Ishikawa (cell line): ENCODE measurements at regions not wholly inside any gene's neighbourhood (a gene's known extent, or its start where the extent isn't known, plus 50 kb on each side); places are given as distances from the start of the nearest gene placed in this dataset.

Source experiments
- EGR1 ChIP-seq: IDR thresholded peaks from 2 replicates; pipeline ENCODE4 v1.6.1; 2012
- EP300 ChIP-seq: IDR thresholded peaks from 2 replicates; pipeline ENCODE4 v1.6.1; 2012; ENCODE audit warnings: borderline replicate concordance
- MAX ChIP-seq: IDR thresholded peaks from 2 replicates; pipeline ENCODE4 v1.6.1; 2012
- NFIC ChIP-seq: IDR thresholded peaks from 2 replicates; pipeline ENCODE4 v1.6.1; 2012
- RAD21 ChIP-seq: IDR thresholded peaks from 2 replicates; pipeline ENCODE4 v1.6.1; 2012; ENCODE audit warnings: low read depth
- REST ChIP-seq: IDR thresholded peaks from 2 replicates; pipeline ENCODE4 v1.6.1; 2012; ENCODE audit warnings: low read depth, mild to moderate bottlenecking
- TAF1 ChIP-seq: IDR thresholded peaks from 2 replicates; pipeline ENCODE4 v1.6.1; 2012; ENCODE audit warnings: low read depth, mild to moderate bottlenecking
- TCF12 ChIP-seq: IDR thresholded peaks from 2 replicates; pipeline ENCODE4 v1.6.1; 2012; ENCODE audit warnings: low read depth
- TEAD4 ChIP-seq: IDR thresholded peaks from 2 replicates; pipeline ENCODE4 v1.6.1; 2012

- TF ChIP-seq TAF1 (no peak), EGR1 (no peak), REST (no peak), MAX (no peak), EP300 (no peak), TCF12 (no peak), TEAD4 (no peak), NFIC (no peak), RAD21 (no peak)
Measured at GRCh38 chr10:129033340-129033739, 433.7 kb upstream of the MGMT start.
